BLaER1 treated with 17β-estradiol and CSF1 and Interleukin-3, amounts not matched to agents 10 nM and 100 nM (cell line): ENCODE measurements at regions not wholly inside any gene's neighbourhood (a gene's known extent, or its start where the extent isn't known, plus 50 kb on each side); places are given as distances from the start of the nearest gene placed in this dataset.

Source experiments
- H3K27ac ChIP-seq, 11 experiments: shearing (Covaris generic); formaldehyde crosslinking; 2 replicates each; pipeline ENCODE4 v1.8.1; 2022
- H3K27me3 ChIP-seq, 11 experiments: shearing (Covaris generic); formaldehyde crosslinking; 2 replicates each; pipeline ENCODE4 v1.8.1; 2022
- H3K36me3 ChIP-seq, 11 experiments: shearing (Covaris generic); formaldehyde crosslinking; 2 replicates each; pipeline ENCODE4 v1.8.1; 2022
- H3K4me1 ChIP-seq, 10 experiments: shearing (Covaris generic); formaldehyde crosslinking; 2 replicates each; pipeline ENCODE4 v1.8.1; 2022
- H3K4me2 ChIP-seq, 11 experiments: shearing (Covaris generic); formaldehyde crosslinking; 2 replicates each; pipeline ENCODE4 v1.8.1; 2022
- H3K4me3 ChIP-seq, 10 experiments: shearing (Covaris generic); formaldehyde crosslinking; 2 replicates each; pipeline ENCODE4 v1.8.1; 2022
- H3K9ac ChIP-seq, 11 experiments: shearing (Covaris generic); formaldehyde crosslinking; 2 replicates each; pipeline ENCODE4 v1.8.1; 2022
- H3K9me3 ChIP-seq, 11 experiments: shearing (Covaris generic); formaldehyde crosslinking; replicated peaks in 1 of 11; 2 replicates each; pipeline ENCODE4 v1.8.1; 2022
- H4K20me1 ChIP-seq, 11 experiments: shearing (Covaris generic); formaldehyde crosslinking; 2 replicates each; pipeline ENCODE4 v1.8.1; 2022
- Cebpa-rat ChIP-seq, 11 experiments: shearing (Covaris generic); IDR thresholded peaks; 2 replicates each; pipeline ENCODE4 v1.8.1; 2022

GRCh38 chr4:136032391-136032790 is 1499.9 kb downstream of the PCDH18 start:
- Histone ChIP-seq H3K9me3 (peaks cover 0 to 14% (median 0%) of the 10 kb centered on the region in 11 experiments; a peak in 8 of 22 replicates), H3K27ac (no peak overlapping the region), H3K36me3 (no peaks in the 10 kb centered on the region), H3K4me2 (no peak overlapping the region), H3K4me1 (peaks cover 0 to 8% (median 0%) of the 10 kb centered on the region in 10 experiments; a peak in 4 of 20 replicates), H4K20me1 (no peaks in the 10 kb centered on the region), H3K9ac (no peak overlapping the region), H3K27me3 (no peaks in the 10 kb centered on the region), H3K4me3 (no peak overlapping the region)
- no peak for TF ChIP-seq Cebpa-rat (IDR thresholded peaks at IDR 0.05)

DNA sequence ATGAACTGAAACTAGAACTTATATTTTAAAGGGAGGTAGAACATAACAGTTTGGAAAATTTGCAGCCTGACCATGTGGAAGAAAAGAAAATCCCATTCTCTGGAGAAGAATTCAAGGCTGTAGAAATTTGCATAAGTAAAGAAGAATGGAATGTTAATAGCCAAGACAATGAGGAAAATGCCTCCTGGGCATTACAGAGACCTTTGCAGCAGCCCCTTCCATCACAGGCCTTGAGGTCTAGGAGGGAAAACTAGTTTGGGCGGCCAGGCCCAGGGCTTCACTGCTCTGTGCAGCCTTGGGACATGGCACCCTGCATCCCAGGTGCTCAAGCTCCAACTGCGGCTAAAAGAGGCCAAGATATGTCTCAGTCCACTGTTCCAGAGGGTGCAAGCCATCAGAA is 1506.8 kb downstream of the PCDH18 start:
- no peak overlapping the region for H3K27ac ChIP-seq
- H3K4me3 ChIP-seq, result no peak overlapping the region
- H4K20me1 ChIP-seq, result no peaks in the 10 kb centered on the region
- H3K9me3 ChIP-seq, result no peaks in the 10 kb centered on the region
- no peak overlapping the region for H3K9ac ChIP-seq
- no peak overlapping the region for H3K4me2 ChIP-seq
- H3K36me3 ChIP-seq, result no peaks in the 10 kb centered on the region
- H3K27me3 ChIP-seq, result no peaks in the 10 kb centered on the region
- no peaks in the 10 kb centered on the region for H3K4me1 ChIP-seq
- TF ChIP-seq Cebpa-rat (IDR thresholded peaks at IDR 0.05), result no peak

DNA sequence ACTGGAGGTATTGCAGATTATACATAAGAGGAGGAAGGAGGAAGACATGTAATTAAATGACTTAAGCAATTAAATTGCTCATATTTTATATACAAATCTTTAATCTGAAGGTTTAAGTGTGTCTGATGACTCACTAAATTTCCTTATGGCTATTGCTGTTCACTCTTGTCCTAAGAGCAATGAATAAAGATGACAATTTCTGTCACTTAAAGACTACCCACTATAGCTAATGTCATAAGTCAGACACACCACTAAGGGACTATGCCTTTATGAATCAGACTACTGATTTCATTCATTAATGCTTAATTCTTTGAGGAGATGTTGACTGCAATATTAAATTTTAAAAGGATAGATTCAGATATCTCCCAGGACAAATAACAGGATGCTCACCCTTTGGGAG is 1514.7 kb downstream of the PCDH18 start:
- Histone ChIP-seq H3K9me3 (no peaks in the 10 kb centered on the region), H4K20me1 (no peaks in the 10 kb centered on the region), H3K27ac (no peak overlapping the region), H3K4me3 (no peak overlapping the region), H3K4me1 (no peaks in the 10 kb centered on the region), H3K4me2 (no peak overlapping the region), H3K36me3 (no peaks in the 10 kb centered on the region), H3K27me3 (no peaks in the 10 kb centered on the region), H3K9ac (no peak overlapping the region)
- TF ChIP-seq Cebpa-rat (IDR thresholded peaks at IDR 0.05), result no peak

- H3K27me3 ChIP-seq, result no peaks in the 10 kb centered on the region
- TF ChIP-seq Cebpa-rat (IDR thresholded peaks at IDR 0.05), result no peak
- no peak overlapping the region for H3K4me3 ChIP-seq
- no peak overlapping the region for H3K4me2 ChIP-seq
- H3K4me1 ChIP-seq, result no peaks in the 10 kb centered on the region
- peaks cover 16 to 19% (median 16%) of the 10 kb centered on the region in 11 experiments for H3K9me3 ChIP-seq
- H3K36me3 ChIP-seq, result no peaks in the 10 kb centered on the region
- no peak overlapping the region for H3K27ac ChIP-seq
- H4K20me1 ChIP-seq, result no peaks in the 10 kb centered on the region
- H3K9ac ChIP-seq, result no peak overlapping the region
Observed at GRCh38 chr4:136012220-136012619, 1520.1 kb downstream of the PCDH18 start.

DNA sequence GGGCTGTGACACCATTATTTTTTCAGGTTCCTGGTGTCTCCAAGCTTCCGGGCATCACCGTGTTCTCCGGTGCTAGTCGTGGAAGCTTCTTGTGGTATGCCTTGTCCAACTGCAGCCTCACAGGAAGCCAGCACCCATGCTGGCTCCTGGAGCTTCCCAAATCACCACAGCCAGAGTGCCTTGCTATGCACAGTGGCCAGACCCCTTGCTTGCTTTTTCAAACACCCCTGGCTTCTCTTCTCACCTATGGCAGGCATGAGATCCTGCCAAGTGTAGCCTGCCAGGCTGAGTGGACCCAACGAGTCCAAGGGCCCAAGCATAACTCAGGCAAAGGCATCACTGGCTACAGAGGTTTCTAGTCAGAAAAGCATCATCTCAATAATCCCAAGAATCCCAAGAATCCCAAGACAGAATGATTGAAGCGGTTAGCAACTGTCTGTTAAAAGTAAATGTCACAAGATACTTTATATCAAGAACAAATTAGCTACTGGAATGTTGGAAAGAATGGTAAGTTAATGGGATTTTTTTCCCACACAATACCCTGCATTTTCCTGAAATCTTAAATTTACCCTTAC is 1522.9 kb downstream of the PCDH18 start:
- TF ChIP-seq Cebpa-rat (IDR thresholded peaks at IDR 0.05), result no peak
- Histone ChIP-seq H3K4me3 (no peak overlapping the region), H3K36me3 (no peaks in the 10 kb centered on the region), H3K27ac (no peak overlapping the region), H3K4me1 (no peaks in the 10 kb centered on the region), H3K4me2 (no peak overlapping the region), H3K9me3 (peaks cover 16 to 19% (median 16%) of the 10 kb centered on the region in 11 experiments), H4K20me1 (no peaks in the 10 kb centered on the region), H3K27me3 (no peaks in the 10 kb centered on the region), H3K9ac (no peak overlapping the region)

DNA sequence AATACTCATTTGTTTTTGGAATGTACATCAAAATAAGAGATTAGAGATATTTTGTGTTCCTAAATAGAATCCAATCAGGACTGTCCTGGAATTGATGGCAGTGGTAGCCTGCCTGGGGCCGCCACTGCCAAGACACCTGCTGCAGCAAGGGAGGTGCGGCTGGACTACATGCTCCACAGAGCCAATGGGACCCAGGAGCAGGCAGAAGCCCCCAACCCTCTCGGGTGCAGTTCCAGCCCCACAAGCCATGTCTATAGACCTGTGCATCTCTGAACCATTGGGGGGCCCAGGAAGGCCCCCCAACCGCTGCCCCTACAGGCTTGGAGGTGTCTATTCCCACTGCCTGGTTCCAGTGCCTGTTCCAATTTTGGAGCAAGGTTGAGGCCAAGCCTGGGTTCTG is 1524.3 kb downstream of the PCDH18 start:
- H3K4me2 ChIP-seq, result no peak overlapping the region
- no peak overlapping the region for H3K9ac ChIP-seq
- no peaks in the 10 kb centered on the region for H3K4me1 ChIP-seq
- peaks cover 16 to 19% (median 16%) of the 10 kb centered on the region in 11 experiments for H3K9me3 ChIP-seq
- no peak overlapping the region for H3K4me3 ChIP-seq
- no peaks in the 10 kb centered on the region for H3K36me3 ChIP-seq
- TF ChIP-seq Cebpa-rat (IDR thresholded peaks at IDR 0.05), result no peak
- H3K27me3 ChIP-seq, result no peaks in the 10 kb centered on the region
- H4K20me1 ChIP-seq, result no peaks in the 10 kb centered on the region
- H3K27ac ChIP-seq, result no peak overlapping the region

GRCh38 chr4:136002316-136002715 is 1530.0 kb downstream of the PCDH18 start:
- no peak overlapping the region for H3K4me3 ChIP-seq
- H3K27ac ChIP-seq, result no peak overlapping the region
- H3K9me3 ChIP-seq, result no peaks in the 10 kb centered on the region
- H4K20me1 ChIP-seq, result no peaks in the 10 kb centered on the region
- H3K36me3 ChIP-seq, result no peaks in the 10 kb centered on the region
- H3K9ac ChIP-seq, result no peak overlapping the region
- H3K4me2 ChIP-seq, result no peak overlapping the region
- TF ChIP-seq Cebpa-rat (IDR thresholded peaks at IDR 0.05), result no peak
- no peaks in the 10 kb centered on the region for H3K4me1 ChIP-seq
- no peaks in the 10 kb centered on the region for H3K27me3 ChIP-seq

DNA sequence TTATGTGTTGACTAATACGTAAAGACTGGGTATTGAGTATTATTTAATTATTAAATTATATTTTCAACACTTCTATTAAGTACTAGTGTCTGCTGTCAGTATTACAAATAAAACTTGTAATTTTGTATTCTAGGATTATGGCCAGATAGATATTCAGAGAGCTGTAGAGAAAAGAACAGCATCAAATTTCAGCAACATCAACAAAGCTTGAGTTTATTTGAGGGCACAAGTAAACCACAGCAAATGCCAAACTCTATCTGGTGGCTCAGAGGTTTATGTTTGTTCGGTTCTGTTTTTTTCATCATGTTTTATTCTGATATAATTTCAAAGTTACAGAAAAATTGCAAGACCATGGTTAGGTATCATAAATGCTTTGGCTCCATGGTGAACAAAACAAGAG is 1530.5 kb downstream of the PCDH18 start:
- no peaks in the 10 kb centered on the region for H3K4me1 ChIP-seq
- H3K27me3 ChIP-seq, result no peaks in the 10 kb centered on the region
- no peaks in the 10 kb centered on the region for H3K9me3 ChIP-seq
- no peak overlapping the region for H3K4me2 ChIP-seq
- no peak overlapping the region for H3K4me3 ChIP-seq
- TF ChIP-seq Cebpa-rat (IDR thresholded peaks at IDR 0.05), result no peak
- no peaks in the 10 kb centered on the region for H4K20me1 ChIP-seq
- no peak overlapping the region for H3K27ac ChIP-seq
- H3K9ac ChIP-seq, result no peak overlapping the region
- H3K36me3 ChIP-seq, result no peaks in the 10 kb centered on the region

DNA sequence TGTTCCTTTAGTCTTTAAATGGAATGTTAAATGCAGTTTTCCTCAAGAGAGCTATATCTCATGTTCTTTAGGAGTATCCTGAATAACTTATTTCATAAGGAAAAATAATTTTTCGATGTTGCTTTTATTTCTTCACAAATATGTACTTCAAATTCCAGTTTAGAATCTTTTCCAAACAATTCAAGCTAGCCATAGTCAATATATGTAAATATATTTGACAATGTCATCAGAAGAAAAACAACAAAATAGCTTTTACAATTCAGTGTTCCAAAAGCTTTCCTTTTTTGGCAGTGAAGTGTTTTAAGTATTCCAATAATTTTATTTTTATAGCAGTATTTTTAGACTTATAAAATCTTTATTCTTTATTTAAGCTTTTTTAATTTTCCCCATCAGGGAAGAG is 1532.0 kb downstream of the PCDH18 start:
- no peak overlapping the region for H3K27ac ChIP-seq
- no peak overlapping the region for H3K4me3 ChIP-seq
- no peaks in the 10 kb centered on the region for H3K27me3 ChIP-seq
- H3K4me1 ChIP-seq, result no peaks in the 10 kb centered on the region
- no peaks in the 10 kb centered on the region for H3K36me3 ChIP-seq
- no peak for TF ChIP-seq Cebpa-rat (IDR thresholded peaks at IDR 0.05)
- no peak overlapping the region for H3K9ac ChIP-seq
- H3K4me2 ChIP-seq, result no peak overlapping the region
- H3K9me3 ChIP-seq, result no peaks in the 10 kb centered on the region
- no peaks in the 10 kb centered on the region for H4K20me1 ChIP-seq

- H3K36me3 ChIP-seq, result no peaks in the 10 kb centered on the region
- H3K9ac ChIP-seq, result no peak overlapping the region
- H3K27ac ChIP-seq, result no peak overlapping the region
- no peak overlapping the region for H3K4me2 ChIP-seq
- TF ChIP-seq Cebpa-rat (IDR thresholded peaks at IDR 0.05), result no peak
- no peaks in the 10 kb centered on the region for H3K9me3 ChIP-seq
- H3K4me1 ChIP-seq, result no peaks in the 10 kb centered on the region
- H4K20me1 ChIP-seq, result no peaks in the 10 kb centered on the region
- H3K27me3 ChIP-seq, result no peaks in the 10 kb centered on the region
- H3K4me3 ChIP-seq, result no peak overlapping the region
Observed at GRCh38 chr4:135994360-135994759, 1537.9 kb downstream of the PCDH18 start.
